Neural cell (in vitro differentiated cells): ENCODE measurements at regions not wholly inside any gene's neighbourhood (a gene's known extent, or its start where the extent isn't known, plus 50 kb on each side); places are given as distances from the start of the nearest gene placed in this dataset.

ENCODE experiments used
- H2AFZ ChIP-seq: fragments of 200-600, 300-800 bp; sonication (generic), shearing (Covaris generic); 2 replicates; pipeline ENCODE4 v1.6.0; 2014; ENCODE audit warnings: low read depth, mild to moderate bottlenecking, antibody characterized with exemption, low read length, moderate library complexity
- H3F3A ChIP-seq: fragments of 200-600 bp; shearing (Covaris generic); 2 replicates; pipeline ENCODE4 v1.6.1; 2016; ENCODE audit warnings: mild to moderate bottlenecking, moderate library complexity, mixed read lengths, antibody characterized with exemption, low read length; ENCODE audit not compliant: insufficient read depth, poor library complexity, severe bottlenecking
- H3K27ac ChIP-seq: fragments of 200-600, 300-800 bp; sonication (generic), shearing (Covaris generic); 2 replicates; pipeline ENCODE4 v1.5.1; 2014; ENCODE audit warnings: mild to moderate bottlenecking, low read length, moderate library complexity
- H3K27me3 ChIP-seq: fragments of 300-800, 200-600 bp; sonication (generic), shearing (Covaris generic); 2 replicates; pipeline ENCODE4 v1.6.0; 2014; ENCODE audit warnings: mild to moderate bottlenecking, low read depth, low read length, moderate library complexity; ENCODE audit not compliant: insufficient read depth
- H3K36me3 ChIP-seq: fragments of 300-800, 200-600 bp; sonication (generic), shearing (Covaris generic); 2 replicates; pipeline ENCODE4 v1.5.1; 2014; ENCODE audit warnings: mild to moderate bottlenecking, antibody characterized with exemption, low read length, moderate library complexity; ENCODE audit not compliant: insufficient read depth
- H3K4me2 ChIP-seq: fragments of 300-800, 200-600 bp; sonication (generic), shearing (Covaris generic); 2 replicates; pipeline ENCODE4 v1.6.0; 2014; ENCODE audit warnings: mild to moderate bottlenecking, low read length
- H3K4me3 ChIP-seq: fragments of 300-800, 200-600 bp; sonication (generic), shearing (Covaris generic); 2 replicates; pipeline ENCODE4 v1.5.1; 2014; ENCODE audit warnings: mild to moderate bottlenecking, low read length, moderate library complexity
- H3K79me2 ChIP-seq: fragments of 200-600 bp; shearing (Covaris generic); replicated peaks from 2 replicates; pipeline ENCODE4 v1.6.0; 2014; ENCODE audit warnings: mild to moderate bottlenecking, low read length, moderate library complexity; ENCODE audit not compliant: insufficient read depth
- H3K9ac ChIP-seq: fragments of 300-800, 200-600 bp; sonication (generic), shearing (Covaris generic); 2 replicates; pipeline ENCODE4 v1.6.1; 2016; ENCODE audit warnings: mild to moderate bottlenecking, low read length, mixed read lengths
- H3K9me2 ChIP-seq: fragments of 200-600 bp; shearing (Covaris generic); 2 replicates; pipeline ENCODE4 v1.6.1; 2016; ENCODE audit warnings: mild to moderate bottlenecking, low read length, mixed read lengths; ENCODE audit not compliant: insufficient read depth
- H3K9me3 ChIP-seq: fragments of 200-600, 300-800 bp; sonication (generic), shearing (Covaris generic); 2 replicates; pipeline ENCODE4 v1.6.1; 2016; ENCODE audit warnings: mild to moderate bottlenecking, mixed run types, low read length, moderate library complexity, mixed read lengths
- H4K20me1 ChIP-seq: fragments of 200-600 bp; shearing (Covaris generic); 2 replicates; pipeline ENCODE4 v1.6.1; 2016; ENCODE audit warnings: mild to moderate bottlenecking, mixed run types; ENCODE audit not compliant: insufficient read depth
- EP300 ChIP-seq: fragments of 450-650 bp; conservative IDR thresholded peaks from 2 replicates; pipeline ENCODE4 v1.6.1; 2014; ENCODE audit warnings: antibody characterized with exemption, mild to moderate bottlenecking, moderate library complexity; ENCODE audit not compliant: poor library complexity, severe bottlenecking
- EZH2 ChIP-seq: fragments of 200-600, 300-800 bp; shearing (Covaris generic), sonication (generic); IDR thresholded peaks from 2 replicates; pipeline ENCODE4 v1.6.1; 2014; ENCODE audit warnings: antibody characterized with exemption, low read length, borderline replicate concordance, mild to moderate bottlenecking; ENCODE audit not compliant: insufficient read depth, poor library complexity, severe bottlenecking
- MXI1 ChIP-seq: fragments of 450-650 bp; conservative IDR thresholded peaks from 2 replicates; pipeline ENCODE4 v1.6.1; 2014; ENCODE audit warnings: antibody characterized with exemption, mild to moderate bottlenecking; ENCODE audit not compliant: poor library complexity, severe bottlenecking
- POLR2AphosphoS5 ChIP-seq: IDR thresholded peaks from 2 replicates; pipeline ENCODE4 v1.6.1; 2012
- RAD21 ChIP-seq: fragments of 450-650 bp; conservative IDR thresholded peaks from 2 replicates; pipeline ENCODE4 v1.6.1; 2014; ENCODE audit warnings: antibody characterized with exemption, mild to moderate bottlenecking, moderate library complexity
- REST ChIP-seq: IDR thresholded peaks from 2 replicates; pipeline ENCODE4 v1.6.1; 2012; ENCODE audit warnings: borderline replicate concordance
- SMC3 ChIP-seq: fragments of 450-650 bp; conservative IDR thresholded peaks from 2 replicates; pipeline ENCODE4 v1.6.1; 2014; ENCODE audit warnings: antibody characterized with exemption, mild to moderate bottlenecking, moderate library complexity; ENCODE audit not compliant: poor library complexity
- TAF1 ChIP-seq: IDR thresholded peaks from 2 replicates; pipeline ENCODE4 v1.6.1; 2012; ENCODE audit warnings: low read depth
- TF ChIP-seq, protein P1 (sequence below): fragments of 450-650 bp; IDR thresholded peaks from 2 replicates; pipeline ENCODE4 v1.5.1; 2014; ENCODE audit warnings: antibody characterized with exemption, mild to moderate bottlenecking, moderate library complexity; ENCODE audit not compliant: poor library complexity, severe bottlenecking

DNA sequence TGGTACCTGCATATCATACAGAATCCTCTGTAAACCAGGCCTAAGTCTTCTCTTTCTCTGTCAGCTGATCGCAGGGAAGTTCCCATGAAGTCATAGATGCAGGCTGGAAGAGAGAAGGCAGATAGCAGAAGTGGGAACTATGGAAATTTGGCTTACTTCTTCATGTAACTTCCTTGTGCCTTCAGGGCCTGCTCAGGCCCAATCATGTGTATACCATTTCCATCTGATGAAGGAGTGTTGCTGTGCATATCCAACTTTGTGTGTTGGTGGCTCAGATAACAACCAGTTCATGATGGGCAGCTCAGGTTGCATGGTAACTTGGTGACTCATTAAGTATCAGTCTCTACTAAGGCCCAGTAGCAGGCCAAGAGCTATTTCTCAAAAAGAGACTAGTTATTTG is 53.1 kb upstream of the CEP295 start:
- Histone ChIP-seq H2AFZ (no peak overlapping the region), H4K20me1 (no peaks in the 10 kb centered on the region), H3K4me2 (no peak overlapping the region), H3F3A (peaks cover 2% of the 10 kb centered on the region), H3K27me3 (no peaks in the 10 kb centered on the region), H3K9me3 (no peaks in the 10 kb centered on the region), H3K27ac (no peak overlapping the region), H3K4me3 (no peak overlapping the region), H3K9ac (no peak overlapping the region), H3K79me2 (no peaks in the 10 kb centered on the region), H3K36me3 (no peaks in the 10 kb centered on the region), H3K9me2 (no peaks in the 10 kb centered on the region)
- TF ChIP-seq EP300 (no peak), EZH2 (no peak)

- no peak overlapping the region for H2AFZ ChIP-seq
- H3F3A ChIP-seq, result peaks cover 3% of the 10 kb centered on the region
- no peak overlapping the region for H3K27ac ChIP-seq
- no peak for TF ChIP-seq EP300
- no peak for TF ChIP-seq RAD21
- TF ChIP-seq TAF1, result no peak
- no peak for TF ChIP-seq SMC3
- TF ChIP-seq, protein P1, sequence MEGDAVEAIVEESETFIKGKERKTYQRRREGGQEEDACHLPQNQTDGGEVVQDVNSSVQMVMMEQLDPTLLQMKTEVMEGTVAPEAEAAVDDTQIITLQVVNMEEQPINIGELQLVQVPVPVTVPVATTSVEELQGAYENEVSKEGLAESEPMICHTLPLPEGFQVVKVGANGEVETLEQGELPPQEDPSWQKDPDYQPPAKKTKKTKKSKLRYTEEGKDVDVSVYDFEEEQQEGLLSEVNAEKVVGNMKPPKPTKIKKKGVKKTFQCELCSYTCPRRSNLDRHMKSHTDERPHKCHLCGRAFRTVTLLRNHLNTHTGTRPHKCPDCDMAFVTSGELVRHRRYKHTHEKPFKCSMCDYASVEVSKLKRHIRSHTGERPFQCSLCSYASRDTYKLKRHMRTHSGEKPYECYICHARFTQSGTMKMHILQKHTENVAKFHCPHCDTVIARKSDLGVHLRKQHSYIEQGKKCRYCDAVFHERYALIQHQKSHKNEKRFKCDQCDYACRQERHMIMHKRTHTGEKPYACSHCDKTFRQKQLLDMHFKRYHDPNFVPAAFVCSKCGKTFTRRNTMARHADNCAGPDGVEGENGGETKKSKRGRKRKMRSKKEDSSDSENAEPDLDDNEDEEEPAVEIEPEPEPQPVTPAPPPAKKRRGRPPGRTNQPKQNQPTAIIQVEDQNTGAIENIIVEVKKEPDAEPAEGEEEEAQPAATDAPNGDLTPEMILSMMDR, result no peak
- TF ChIP-seq MXI1, result no peak
- TF ChIP-seq EZH2, result no peak
- no peak overlapping the region for H3K9ac ChIP-seq
- no peaks in the 10 kb centered on the region for H3K36me3 ChIP-seq
- no peaks in the 10 kb centered on the region for H4K20me1 ChIP-seq
- no peaks in the 10 kb centered on the region for H3K9me3 ChIP-seq
- no peaks in the 10 kb centered on the region for H3K27me3 ChIP-seq
- H3K4me3 ChIP-seq, result no peak overlapping the region
- no peak overlapping the region for H3K4me2 ChIP-seq
- no peaks in the 10 kb centered on the region for H3K9me2 ChIP-seq
- no peaks in the 10 kb centered on the region for H3K79me2 ChIP-seq
Observed at GRCh38 chr11:93606721-93607120, 54.8 kb upstream of the CEP295 start.

GRCh38 chr11:93606314-93606713 is 55.2 kb upstream of the CEP295 start:
- Histone ChIP-seq H3K79me2 (no peaks in the 10 kb centered on the region), H4K20me1 (no peaks in the 10 kb centered on the region), H3K9me2 (no peaks in the 10 kb centered on the region), H3K27ac (peak overlapping the region; percentile 73), H2AFZ (no peak overlapping the region), H3K4me2 (no peak overlapping the region), H3K36me3 (no peaks in the 10 kb centered on the region), H3K9ac (no peak overlapping the region), H3F3A (peaks cover 3% of the 10 kb centered on the region), H3K27me3 (no peaks in the 10 kb centered on the region), H3K4me3 (peak overlapping the region; percentile 45), H3K9me3 (no peaks in the 10 kb centered on the region)
- TF ChIP-seq RAD21, result no peak
- TF ChIP-seq, protein P1, result no peak
- no peak for TF ChIP-seq SMC3
- no peak for TF ChIP-seq EP300
- no peak for TF ChIP-seq POLR2AphosphoS5
- TF ChIP-seq TAF1, result no peak
- TF ChIP-seq REST, result no peak
- no peak for TF ChIP-seq MXI1
- no peak for TF ChIP-seq EZH2
